ENCODE measurements at regions not wholly inside any gene's neighbourhood (a gene's known extent, or its start where the extent isn't known, plus 50 kb on each side); places are given as distances from the start of the nearest gene placed in this dataset.

GRCh38 chr15:98025237-98025636, 64.7 kb downstream of the ARRDC4 start:
- DNase-seq = no peak

GRCh38 chr15:98034731-98035130, 74.2 kb downstream of the ARRDC4 start:
- DNase-seq = no peak

- DNase-seq = no peak
Measured at GRCh38 chr15:98035134-98035533, 74.6 kb downstream of the ARRDC4 start.

- no peak for DNase-seq
Measured at GRCh38 chr15:98035577-98036010, 75.1 kb downstream of the ARRDC4 start.

GRCh38 chr15:98039596-98039995, 79.1 kb downstream of the ARRDC4 start:
- no peak for DNase-seq

- DNase-seq = no peak
Measured at GRCh38 chr15:98040146-98040545, 79.6 kb downstream of the ARRDC4 start.

GRCh38 chr15:98043160-98044014, 82.9 kb downstream of the ARRDC4 start:
- DNase-seq = peak in 6 of 51 donors; percentile 3 to 34 (median 8)

GRCh38 chr15:98051734-98052133, 91.2 kb downstream of the ARRDC4 start:
- DNase-seq = no peak

GRCh38 chr15:98057453-98057852, 97.0 kb downstream of the ARRDC4 start:
- DNase-seq = no peak

GRCh38 chr15:98062869-98063268, 102.4 kb downstream of the ARRDC4 start:
- no peak for DNase-seq

GRCh38 chr15:98063315-98063714, 102.8 kb downstream of the ARRDC4 start:
- DNase-seq = no peak

GRCh38 chr15:98063871-98064270, 103.4 kb downstream of the ARRDC4 start:
- no peak for DNase-seq

- no peak for DNase-seq
Measured at GRCh38 chr15:98067339-98067738, 106.8 kb downstream of the ARRDC4 start.

- DNase-seq = no peak
Measured at GRCh38 chr15:98069256-98069655, 108.8 kb downstream of the ARRDC4 start.

- no peak for DNase-seq
Measured at GRCh38 chr15:98070137-98070536, 109.6 kb downstream of the ARRDC4 start.

- no peak for DNase-seq
Measured at GRCh38 chr15:98071786-98072185, 111.3 kb downstream of the ARRDC4 start.

GRCh38 chr15:98075441-98075840, 114.9 kb downstream of the ARRDC4 start:
- no peak for DNase-seq

- peak in 2 of 51 donors; percentile 1 to 7 for DNase-seq
Measured at GRCh38 chr15:98076021-98076816, 115.7 kb downstream of the ARRDC4 start.

- DNase-seq = peak in 1 of 51 donors; percentile 2
Measured at GRCh38 chr15:98077186-98077585, 116.7 kb downstream of the ARRDC4 start.

GRCh38 chr15:98080791-98081190, 120.3 kb downstream of the ARRDC4 start:
- no peak for DNase-seq

GRCh38 chr15:98083203-98083910, 122.9 kb downstream of the ARRDC4 start:
- DNase-seq = no peak

Data from hypothalamus (tissue), 51 donors.